ENCODE measurements at regions not wholly inside any gene's neighbourhood (a gene's known extent, or its start where the extent isn't known, plus 50 kb on each side); places are given as distances from the start of the nearest gene placed in this dataset.

- no peak for TF ChIP-seq ZNF532 (CRISPR knock-in tag; IDR thresholded peaks at IDR 0.05; ENCODE audit: borderline replicate concordance)
- TF ChIP-seq ARID4B (CRISPR knock-in tag; IDR thresholded peaks at IDR 0.05; ENCODE audit: borderline replicate concordance) = no peak
- no peak for TF ChIP-seq TEAD1 (CRISPR knock-in tag; IDR thresholded peaks at IDR 0.05)
- TF ChIP-seq E2F5 (CRISPR knock-in tag; IDR thresholded peaks at IDR 0.05) = no peak
- TF ChIP-seq USF2 (CRISPR knock-in tag; IDR thresholded peaks at IDR 0.05) = no peak
- Mint-ChIP-seq H3K36me3 (no peaks in the 10 kb centered on the region), H3K27ac (no peak overlapping the region), H3K4me1 (peaks cover 10% of the 10 kb centered on the region), H3K9me3 (no peaks in the 10 kb centered on the region), H3K4me3 (no peak overlapping the region), H3K27me3 (ENCODE audit: low read depth) (no peaks in the 10 kb centered on the region)
- no peak for ATAC-seq
- DNase-seq (ENCODE audit: low spot score) = no peak
- POLR2A ChIA-PET = no interaction called here
- CTCF ChIA-PET = no interaction called here
Measured at GRCh38 chr13:87093399-87093798, 577.8 kb upstream of the SLITRK5 start.

- ChIA-PET POLR2A (no interaction called here), CTCF (no interaction called here)
- Mint-ChIP-seq H3K4me1 (peaks cover 6% of the 10 kb centered on the region), H3K27ac (no peak overlapping the region), H3K9me3 (no peaks in the 10 kb centered on the region), H3K36me3 (no peaks in the 10 kb centered on the region), H3K4me3 (no peak overlapping the region), H3K27me3 (ENCODE audit: low read depth) (no peaks in the 10 kb centered on the region)
- DNase-seq (ENCODE audit: low spot score) (no peak), ATAC-seq (peak; percentile 57)
- TF ChIP-seq AFF4 (CRISPR knock-in tag; IDR thresholded peaks at IDR 0.05; ENCODE audit: borderline replicate concordance) (no peak), PRDM15 (CRISPR knock-in tag; IDR thresholded peaks at IDR 0.05) (no peak), MYBL2 (CRISPR knock-in tag; IDR thresholded peaks at IDR 0.05) (no peak), ZBTB21 (CRISPR knock-in tag; IDR thresholded peaks at IDR 0.05; ENCODE audit: borderline replicate concordance) (no peak), IRF2 (CRISPR knock-in tag; IDR thresholded peaks at IDR 0.05; ENCODE audit: borderline replicate concordance, low read depth) (no peak), ZSCAN18 (CRISPR knock-in tag; IDR thresholded peaks at IDR 0.05) (no peak), SP1 (CRISPR knock-in tag; conservative IDR thresholded peaks at IDR 0.05) (no peak)
Measured at GRCh38 chr13:87094646-87095045, 576.5 kb upstream of the SLITRK5 start.

Data from WTC11 (cell line).